NCI-H82 treated with DMSO at 0.1 percent for 48 hours (cell line): ENCODE measurements at regions not wholly inside any gene's neighbourhood (a gene's known extent, or its start where the extent isn't known, plus 50 kb on each side); places are given as distances from the start of the nearest gene placed in this dataset.

Experiments used
- DNase-seq: peaks from one replicate; lab custom pipeline; 2025; ENCODE audit not compliant: unreplicated experiment; lab: John Stamatoyannopoulos, UW

GRCh38 chr2:51105811-51106210 is 73.9 kb upstream of the NRXN1 start:
- DNase-seq = no peak

DNA sequence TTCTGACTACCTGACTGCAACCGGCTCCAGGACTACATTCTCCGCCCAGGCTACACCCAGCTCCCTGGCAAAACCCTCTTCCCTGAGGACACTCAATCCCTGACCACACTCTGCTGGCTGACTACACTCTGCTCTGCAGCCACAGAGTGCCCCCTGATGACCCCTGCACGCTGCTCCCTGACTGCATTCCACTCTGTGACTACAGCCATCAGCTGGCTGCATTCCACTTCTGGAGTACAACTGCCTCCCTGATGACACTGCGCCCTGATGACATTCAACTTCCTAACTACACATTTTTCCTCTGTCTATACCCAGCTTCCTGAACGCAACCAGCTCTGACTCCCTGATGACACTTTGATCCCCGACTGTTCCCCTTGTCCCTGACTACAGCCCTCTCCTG is 71.3 kb upstream of the NRXN1 start:
- DNase-seq = no peak

- no peak for DNase-seq
These were observed 61.1 kb upstream of the NRXN1 start for GRCh38 chr2:51093016-51093415.

DNA sequence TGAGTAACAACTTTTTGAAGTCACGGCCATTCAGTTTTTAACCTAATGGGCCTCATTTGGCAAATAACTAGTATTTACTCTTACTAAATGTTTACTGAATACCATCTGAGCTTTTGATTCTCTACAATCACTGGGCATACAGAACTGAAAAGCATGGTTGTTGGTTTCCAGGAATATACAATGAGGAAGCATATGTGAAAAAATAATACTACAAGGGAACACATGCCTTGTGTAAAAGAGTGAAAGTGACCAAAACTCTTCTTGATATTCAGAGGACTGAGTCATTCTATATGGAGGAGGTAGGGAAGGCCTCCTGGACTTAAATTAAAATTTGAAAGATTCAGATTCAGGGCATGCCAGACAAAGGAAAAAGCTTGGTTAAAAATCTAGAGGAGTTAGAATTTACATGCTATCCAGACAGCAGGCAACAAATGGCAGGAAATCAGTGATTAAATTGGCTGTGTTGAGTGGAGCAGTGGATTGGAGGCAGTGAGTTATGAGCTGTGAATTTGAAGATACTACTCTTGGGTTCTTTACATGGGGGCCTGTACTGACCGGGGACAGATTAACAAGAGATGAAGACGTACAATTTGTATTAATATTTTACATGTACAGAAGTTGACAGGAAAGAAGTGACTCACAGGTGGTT is 53.6 kb upstream of the NRXN1 start:
- no peak for DNase-seq

GRCh38 chr2:51084750-51085149 is 52.8 kb upstream of the NRXN1 start:
- no peak for DNase-seq
